PFSK-1 (cell line): ENCODE measurements at regions not wholly inside any gene's neighbourhood (a gene's known extent, or its start where the extent isn't known, plus 50 kb on each side); places are given as distances from the start of the nearest gene placed in this dataset.

Source experiments
- FOXP2 ChIP-seq: optimal IDR thresholded peaks from 2 replicates; pipeline ENCODE3; 2011; ENCODE audit warnings: borderline replicate concordance, control low read depth, inconsistent platforms; ENCODE audit not compliant: insufficient read depth; ENCODE audit errors: extremely low read length, extremely low read depth
- POLR2AphosphoS5 ChIP-seq: IDR thresholded peaks from 2 replicates; pipeline ENCODE4 v1.6.1; 2012; ENCODE audit warnings: low read depth, mild to moderate bottlenecking, control low read depth, low read length, moderate library complexity
- REST ChIP-seq, 2 experiments: IDR thresholded peaks; 2 replicates each; pipeline versions ENCODE4 v1.6.1 to v1.8.0; 2011 to 2012; ENCODE audit warnings: low read depth in 2 of 2, low read length in 2 of 2, control low read depth in 1 of 2, inconsistent platforms in 1 of 2, mild to moderate bottlenecking in 1 of 2, moderate library complexity in 1 of 2; ENCODE audit not compliant: insufficient read depth in 1 of 2
- SIN3A ChIP-seq: IDR thresholded peaks from 2 replicates; pipeline ENCODE4 v1.6.1; 2012; ENCODE audit warnings: mild to moderate bottlenecking, low read length, moderate library complexity, borderline replicate concordance; ENCODE audit not compliant: insufficient read depth
- TAF1 ChIP-seq: IDR thresholded peaks from 2 replicates; pipeline ENCODE4 v1.6.1; 2012; ENCODE audit warnings: low read length, control low read depth, borderline replicate concordance; ENCODE audit not compliant: insufficient read depth

- TF ChIP-seq SIN3A: no peak
- TF ChIP-seq FOXP2: no peak
- no peak for TF ChIP-seq POLR2AphosphoS5
- TF ChIP-seq REST (IDR thresholded peaks at IDR 0.05; ENCODE audit: insufficient read depth in 1 of 2, low read depth in 2 of 2, low read length in 2 of 2): no peak
- no peak for TF ChIP-seq TAF1
Measured at GRCh38 chr13:63900406-63900805, 2484.8 kb upstream of the PCDH20 start.

- no peak for TF ChIP-seq POLR2AphosphoS5
- no peak for TF ChIP-seq SIN3A
Measured at GRCh38 chr13:63896321-63896720, 2480.7 kb upstream of the PCDH20 start.

- TF ChIP-seq POLR2AphosphoS5 (no peak), TAF1 (no peak), REST (IDR thresholded peaks at IDR 0.05; ENCODE audit: insufficient read depth in 1 of 2, low read depth in 2 of 2, low read length in 2 of 2) (no peak), FOXP2 (no peak), SIN3A (no peak)
Measured at GRCh38 chr13:63882052-63882451, 2466.4 kb upstream of the PCDH20 start.

- TF ChIP-seq SIN3A (no peak), FOXP2 (no peak)
Measured at GRCh38 chr13:63880705-63881104, 2465.1 kb upstream of the PCDH20 start.

- no peak for TF ChIP-seq TAF1
- no peak for TF ChIP-seq SIN3A
- no peak for TF ChIP-seq FOXP2
- no peak for TF ChIP-seq POLR2AphosphoS5
- no peak for TF ChIP-seq REST (IDR thresholded peaks at IDR 0.05; ENCODE audit: insufficient read depth in 1 of 2, low read depth in 2 of 2, low read length in 2 of 2)
Measured at GRCh38 chr13:63873936-63874335, 2458.3 kb upstream of the PCDH20 start.

GRCh38 chr13:63864171-63864902 is 2448.7 kb upstream of the PCDH20 start:
- TF ChIP-seq POLR2AphosphoS5: no peak
- TF ChIP-seq FOXP2: no peak
- TF ChIP-seq SIN3A: no peak
- TF ChIP-seq REST (IDR thresholded peaks at IDR 0.05; ENCODE audit: insufficient read depth in 1 of 2, low read depth in 2 of 2, low read length in 2 of 2): no peak
- TF ChIP-seq TAF1: no peak
